PC-3 (cell line): ENCODE measurements at regions not wholly inside any gene's neighbourhood (a gene's known extent, or its start where the extent isn't known, plus 50 kb on each side); places are given as distances from the start of the nearest gene placed in this dataset.

ENCODE experiments used
- CTCF ChIP-seq: fragments of 300-600 bp; sonication (generic); conservative IDR thresholded peaks from 2 replicates; pipeline ENCODE4 v1.5.1; 2017; ENCODE audit warnings: antibody characterized with exemption, low read depth, mild to moderate bottlenecking, low read length
- EZH2 ChIP-seq: fragments of 300-600 bp; sonication (generic); IDR thresholded peaks from one replicate; pipeline ENCODE4 v1.6.1; 2017; ENCODE audit warnings: antibody characterized with exemption, mild to moderate bottlenecking, low read length; ENCODE audit not compliant: unreplicated experiment
- EZH2phosphoT487 ChIP-seq: fragments of 300-600 bp; sonication (generic); IDR thresholded peaks from 2 replicates; pipeline ENCODE4 v1.6.1; 2018; ENCODE audit warnings: mild to moderate bottlenecking, antibody characterized with exemption, low read length, borderline replicate concordance

GRCh38 chr1:66435541-66435940 is 98.4 kb upstream of the SGIP1 start:
- TF ChIP-seq EZH2phosphoT487 (no peak), CTCF (no peak), EZH2 (no peak)
